Coronary artery (tissue), 2 donors: ENCODE measurements at regions not wholly inside any gene's neighbourhood (a gene's known extent, or its start where the extent isn't known, plus 50 kb on each side); places are given as distances from the start of the nearest gene placed in this dataset.

ENCODE experiments used
- DNase-seq: peaks from one replicate; pipeline ENCODE4 v3.0.0-alpha.2; 2017; ENCODE audit warnings: low spot score
- H3K27ac ChIP-seq, 2 donors: fragments of 200-600 bp; sonication (generic); one replicate each; pipeline ENCODE4 v1.5.1; 2016 to 2019
- H3K4me3 ChIP-seq: fragments of 200-600 bp; sonication (generic); 2 replicates; pipeline ENCODE4 v1.5.1; 2016; ENCODE audit warnings: mild to moderate bottlenecking, moderate library complexity
- TF ChIP-seq, protein P1 (sequence below): fragments of 200-600 bp; sonication (generic); IDR thresholded peaks from one replicate; pipeline ENCODE4 v1.5.1; 2019; ENCODE audit warnings: antibody characterized with exemption

DNA sequence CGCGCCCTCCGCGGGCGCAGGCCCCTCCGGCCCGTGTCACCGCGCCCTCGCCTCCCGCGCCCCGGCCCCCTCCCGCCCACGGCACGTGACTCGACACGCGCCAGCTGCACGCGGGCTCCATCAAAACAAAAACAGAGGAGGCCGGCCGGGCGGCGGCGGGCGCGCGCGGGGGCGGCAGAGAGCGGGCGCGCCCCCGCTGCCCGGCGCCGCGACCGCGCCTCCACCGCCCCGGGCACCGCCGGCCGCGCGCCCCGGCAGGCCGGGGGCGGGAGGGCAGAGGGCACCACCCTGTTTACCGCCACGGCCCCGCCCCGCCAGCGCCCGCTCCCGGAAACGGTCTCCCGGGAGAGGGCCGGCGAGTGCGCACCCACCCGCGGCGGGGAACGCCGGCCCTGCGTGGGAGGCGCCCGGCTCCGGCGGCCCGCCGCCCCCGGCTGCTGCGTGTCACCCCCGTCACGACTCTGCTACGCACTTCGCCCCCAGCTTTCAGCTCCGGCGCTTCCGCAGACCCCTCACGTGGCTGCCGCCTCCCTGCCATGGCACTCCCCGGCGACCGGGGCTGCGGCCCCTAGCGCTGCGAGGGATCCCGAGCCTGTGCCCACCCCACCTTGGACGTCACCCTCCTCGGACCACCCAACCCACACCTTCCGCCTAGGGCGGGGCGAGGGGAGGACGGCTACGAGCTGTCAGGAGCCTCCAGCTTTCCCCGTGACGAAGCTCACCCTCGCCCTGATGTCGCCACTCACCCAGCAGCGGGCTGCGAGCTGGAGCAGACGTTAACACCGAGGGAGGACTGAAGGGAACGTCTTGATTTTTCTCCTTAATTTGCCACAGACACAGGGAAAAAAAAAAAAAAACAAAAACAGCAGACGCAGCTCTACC is 221.6 kb upstream of the MKLN1 start:
- TF ChIP-seq, protein P1, sequence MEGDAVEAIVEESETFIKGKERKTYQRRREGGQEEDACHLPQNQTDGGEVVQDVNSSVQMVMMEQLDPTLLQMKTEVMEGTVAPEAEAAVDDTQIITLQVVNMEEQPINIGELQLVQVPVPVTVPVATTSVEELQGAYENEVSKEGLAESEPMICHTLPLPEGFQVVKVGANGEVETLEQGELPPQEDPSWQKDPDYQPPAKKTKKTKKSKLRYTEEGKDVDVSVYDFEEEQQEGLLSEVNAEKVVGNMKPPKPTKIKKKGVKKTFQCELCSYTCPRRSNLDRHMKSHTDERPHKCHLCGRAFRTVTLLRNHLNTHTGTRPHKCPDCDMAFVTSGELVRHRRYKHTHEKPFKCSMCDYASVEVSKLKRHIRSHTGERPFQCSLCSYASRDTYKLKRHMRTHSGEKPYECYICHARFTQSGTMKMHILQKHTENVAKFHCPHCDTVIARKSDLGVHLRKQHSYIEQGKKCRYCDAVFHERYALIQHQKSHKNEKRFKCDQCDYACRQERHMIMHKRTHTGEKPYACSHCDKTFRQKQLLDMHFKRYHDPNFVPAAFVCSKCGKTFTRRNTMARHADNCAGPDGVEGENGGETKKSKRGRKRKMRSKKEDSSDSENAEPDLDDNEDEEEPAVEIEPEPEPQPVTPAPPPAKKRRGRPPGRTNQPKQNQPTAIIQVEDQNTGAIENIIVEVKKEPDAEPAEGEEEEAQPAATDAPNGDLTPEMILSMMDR = no peak
- peak overlapping the region; percentile 98 for H3K4me3 ChIP-seq
- H3K27ac ChIP-seq = peak overlapping the region; percentile 99 to 100
- peak; percentile 90 for DNase-seq

DNA sequence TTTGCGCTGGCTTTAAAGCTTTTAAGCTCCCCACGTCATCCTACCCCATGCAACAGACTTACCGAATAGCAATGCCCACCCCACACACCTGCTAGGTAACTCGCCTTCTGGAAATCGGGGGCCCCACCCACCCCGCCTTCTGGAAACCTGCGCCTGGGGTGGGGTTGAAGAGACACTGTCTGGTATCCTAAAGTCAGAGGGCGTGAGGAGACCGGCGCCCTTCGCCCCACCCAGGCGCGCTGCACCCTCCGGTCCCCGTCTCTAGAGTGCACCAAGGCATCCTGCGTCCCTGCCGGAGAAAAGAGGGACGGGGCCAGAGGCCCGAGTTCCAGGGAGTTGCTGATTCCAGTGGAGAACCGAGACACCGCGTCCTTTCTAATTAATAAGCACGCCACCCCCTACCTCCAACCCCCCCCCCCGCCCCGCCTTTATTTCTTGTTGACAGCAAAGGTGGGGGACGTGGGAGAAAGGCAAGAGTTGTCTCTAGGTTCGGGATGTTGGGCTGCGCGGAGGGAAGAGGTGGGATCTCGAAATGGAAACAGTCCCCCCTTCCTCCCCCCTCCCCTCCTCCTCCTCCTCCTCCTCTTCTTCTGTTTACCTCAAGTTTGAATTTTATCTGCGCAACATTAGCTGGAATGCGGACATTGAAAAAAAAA is 220.9 kb upstream of the MKLN1 start:
- Histone ChIP-seq H3K27ac (peak overlapping the region; percentile 99 to 100), H3K4me3 (peak overlapping the region; percentile 98)
- TF ChIP-seq, protein P1 = no peak
- DNase-seq = peak; percentile 84

DNA sequence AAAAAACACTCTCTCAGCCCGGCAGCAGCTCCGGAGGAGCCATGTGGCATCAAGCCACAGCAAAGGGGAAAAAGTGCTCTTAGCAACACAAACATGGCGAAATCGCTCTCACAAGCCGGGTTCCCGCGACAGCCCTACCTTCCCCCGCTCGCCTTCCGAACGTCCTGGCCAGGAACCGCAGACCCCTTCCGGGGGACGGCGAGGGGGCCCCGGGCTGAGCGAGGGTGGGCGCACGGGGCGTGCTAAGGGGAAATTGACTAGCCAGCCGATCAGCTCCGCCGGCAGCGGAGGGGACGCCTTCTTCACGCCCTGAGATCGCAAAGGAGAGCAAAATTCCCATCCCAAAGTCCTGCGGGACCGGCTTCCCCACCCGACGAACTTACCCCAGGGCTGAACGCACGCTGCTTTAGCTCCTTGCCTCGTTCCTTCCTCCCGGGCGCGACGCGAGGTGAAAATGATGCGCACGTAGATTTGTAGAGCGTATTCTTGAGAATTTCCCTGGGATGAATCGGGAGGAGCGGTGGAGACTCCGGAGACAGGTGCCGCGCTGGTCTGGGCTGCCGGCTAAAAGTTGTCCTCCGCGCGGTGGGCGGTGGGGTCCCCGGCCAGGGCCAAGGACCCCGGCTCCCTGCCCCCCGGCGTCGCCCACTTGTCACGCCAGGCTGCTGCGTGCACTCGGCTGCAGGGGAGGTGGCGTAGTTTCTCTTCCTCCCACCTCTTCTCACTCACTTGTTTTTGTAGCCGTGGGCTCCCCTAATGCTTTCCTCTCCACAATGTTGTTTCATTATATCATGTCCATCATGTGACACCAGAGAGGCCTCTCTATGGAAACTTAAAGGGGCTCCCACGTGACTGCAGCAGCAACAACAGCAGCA is 220.1 kb upstream of the MKLN1 start:
- DNase-seq = peak; percentile 84
- TF ChIP-seq, protein P1 = no peak
- Histone ChIP-seq H3K4me3 (peak overlapping the region; percentile 98), H3K27ac (peak overlapping the region; percentile 99 to 100)

DNA sequence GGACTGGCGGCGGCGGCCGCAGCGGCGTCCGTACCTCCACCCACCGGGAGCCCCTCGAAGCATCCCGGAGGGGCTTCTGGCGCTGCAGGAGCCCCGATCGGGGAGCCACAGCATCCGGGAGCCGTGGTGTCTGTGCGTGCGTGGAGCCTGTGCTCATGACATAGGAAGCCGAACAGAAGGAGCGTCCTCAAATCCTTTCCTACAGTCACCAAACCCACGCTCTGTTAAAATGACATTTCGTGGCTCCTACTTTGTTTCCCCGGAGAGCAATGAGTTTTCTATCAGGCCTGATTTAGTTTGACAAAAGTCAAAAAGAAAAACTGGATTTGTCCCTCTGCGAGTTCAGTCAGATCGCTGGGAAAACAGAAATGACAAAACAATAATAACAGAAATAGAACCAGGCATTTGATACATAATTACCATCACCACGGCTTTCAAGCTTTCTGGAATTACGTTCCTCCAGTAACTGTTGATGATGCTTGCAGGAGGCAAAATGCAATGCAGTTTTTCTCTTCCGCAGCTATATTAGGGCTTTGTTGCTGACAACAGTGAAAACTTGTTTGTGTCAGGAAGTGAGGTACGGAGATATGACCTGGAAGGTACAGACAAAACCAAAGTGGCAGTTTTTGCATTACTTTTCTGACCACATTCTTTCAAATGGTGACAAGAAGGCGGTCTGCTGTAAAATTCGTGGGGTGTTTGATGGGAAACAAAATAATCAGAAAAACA is 219.3 kb upstream of the MKLN1 start:
- TF ChIP-seq, protein P1 = no peak
- DNase-seq = no peak
- peak overlapping the region; percentile 99 to 100 for H3K27ac ChIP-seq
- peak overlapping the region; percentile 98 for H3K4me3 ChIP-seq

DNA sequence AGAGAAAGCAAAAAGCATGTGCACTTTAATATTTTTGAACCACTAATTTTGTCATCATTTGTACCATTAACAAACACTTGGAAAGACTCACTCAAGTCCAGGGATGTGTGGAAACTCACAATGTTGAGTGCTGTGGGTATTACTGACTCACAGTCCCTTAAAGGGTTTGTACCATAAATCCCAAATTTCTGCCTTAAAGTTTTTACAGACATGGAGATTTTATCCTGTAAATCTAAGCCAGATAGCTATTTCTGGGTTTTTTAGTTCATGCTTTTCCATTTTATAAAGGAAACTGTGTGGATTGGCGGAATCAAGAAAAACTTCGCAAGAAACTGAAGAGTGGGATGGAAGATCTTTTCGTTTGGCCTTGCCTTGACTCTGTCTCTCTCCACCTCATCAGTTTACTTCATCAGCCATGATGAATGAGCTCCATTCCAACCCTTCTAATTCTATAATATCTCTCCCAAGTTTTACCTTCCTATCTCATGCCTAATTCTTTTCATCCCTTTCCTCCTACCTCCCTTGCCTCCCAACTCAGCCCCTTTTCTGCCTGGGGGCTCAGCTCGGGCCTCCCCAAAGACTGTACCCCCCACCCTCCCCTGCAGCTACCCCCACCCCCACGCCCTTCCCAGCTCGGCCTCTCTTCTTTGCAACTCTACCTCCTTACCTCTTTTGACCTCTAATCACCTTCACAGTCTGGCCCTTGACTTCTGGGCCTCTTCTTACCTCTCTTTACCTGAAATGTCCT is 218.5 kb upstream of the MKLN1 start:
- TF ChIP-seq, protein P1 = no peak
- DNase-seq = no peak
- Histone ChIP-seq H3K27ac (peak overlapping the region; percentile 99 to 100), H3K4me3 (peak overlapping the region; percentile 98)
